ENCODE measurements at regions not wholly inside any gene's neighbourhood (a gene's known extent, or its start where the extent isn't known, plus 50 kb on each side); places are given as distances from the start of the nearest gene placed in this dataset.
A peak's percentile ranks its signal among the peaks of the same experiment; 100 is the strongest.
"Not testable (repeated sequence)": the region's sequence is repeated elsewhere in the genome, so short reads cannot be mapped to it uniquely, and the experiment has no call there.

DNA sequence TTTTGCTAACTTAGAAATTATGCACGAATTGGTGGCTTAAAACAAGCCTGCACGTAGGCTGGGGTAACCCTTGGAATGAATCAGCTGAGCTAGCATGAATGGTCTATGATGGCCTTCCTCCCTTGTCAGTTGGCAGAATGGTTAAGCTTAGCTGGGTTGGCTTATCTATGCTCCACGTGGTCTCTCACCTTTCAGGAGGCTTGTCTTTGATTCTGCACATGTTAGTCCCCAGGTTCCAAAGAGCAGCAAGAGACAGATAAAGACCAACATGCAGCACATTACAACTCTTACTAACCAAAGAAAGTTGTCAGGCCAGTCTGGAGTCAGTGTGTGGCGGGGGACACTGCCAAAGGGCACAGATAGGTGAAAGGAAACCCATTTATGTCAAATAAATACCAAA, 700.9 kb upstream of the SYT4 start:
- ATAC-seq (no peak), DNase-seq (no peak)
- Mint-ChIP-seq H3K36me3 (no peaks in the 10 kb centered on the region), H3K4me3 (no peak overlapping the region), H3K27ac (no peak overlapping the region), H3K4me1 (no peaks in the 10 kb centered on the region), H3K27me3 (no peaks in the 10 kb centered on the region), H3K9me3 (peaks cover 1 to 20% (median 3%) of the 10 kb centered on the region in 9 donors)
- POLR2A ChIA-PET: no interaction called here

DNA sequence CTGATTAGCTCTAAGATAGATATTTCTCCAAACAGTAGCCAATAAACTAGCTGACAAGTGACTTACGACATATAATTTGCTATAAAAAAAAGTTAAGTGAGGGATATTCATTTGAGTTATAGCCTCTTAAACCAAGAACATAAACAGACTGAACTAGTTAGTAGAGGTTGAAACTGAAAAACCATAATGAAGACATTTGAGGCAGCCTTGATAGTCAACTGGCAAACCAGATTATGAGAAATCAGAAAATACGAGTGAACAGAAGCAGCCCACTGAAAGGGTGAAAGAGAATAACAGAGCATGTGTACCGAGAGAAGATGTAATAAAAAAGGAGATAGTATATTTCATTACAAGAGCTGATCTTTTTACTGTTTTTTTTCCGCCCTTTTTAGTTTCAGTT, 698.1 kb upstream of the SETBP1 start:
- H3K9me3 Mint-ChIP-seq: peaks cover 1 to 48% (median 13%) of the 10 kb centered on the region in 9 donors

GRCh38 chr18:43987061-43987460, 693.6 kb upstream of the SETBP1 start:
- Mint-ChIP-seq H3K9me3 (peaks cover 4 to 35% (median 22%) of the 10 kb centered on the region in 9 donors), H3K4me3 (peak overlapping the region in 1 of 10 donors; percentile 12)
- ATAC-seq, H3K27me3 Mint-ChIP-seq, DNase-seq, H3K36me3 Mint-ChIP-seq, H3K4me1 Mint-ChIP-seq, H3K27ac Mint-ChIP-seq, POLR2A ChIA-PET: not testable (repeated sequence)

More for the DNA sequence above, 698.1 kb upstream of the SETBP1 start:
- no peak overlapping the region for H3K4me3 Mint-ChIP-seq
- H3K27me3 Mint-ChIP-seq: no peaks in the 10 kb centered on the region
- ATAC-seq (no peak), DNase-seq (no peak)
- no peaks in the 10 kb centered on the region for H3K36me3 Mint-ChIP-seq
- POLR2A ChIA-PET: no interaction called here
- H3K27ac Mint-ChIP-seq: no peak overlapping the region
- no peaks in the 10 kb centered on the region for H3K4me1 Mint-ChIP-seq

DNA sequence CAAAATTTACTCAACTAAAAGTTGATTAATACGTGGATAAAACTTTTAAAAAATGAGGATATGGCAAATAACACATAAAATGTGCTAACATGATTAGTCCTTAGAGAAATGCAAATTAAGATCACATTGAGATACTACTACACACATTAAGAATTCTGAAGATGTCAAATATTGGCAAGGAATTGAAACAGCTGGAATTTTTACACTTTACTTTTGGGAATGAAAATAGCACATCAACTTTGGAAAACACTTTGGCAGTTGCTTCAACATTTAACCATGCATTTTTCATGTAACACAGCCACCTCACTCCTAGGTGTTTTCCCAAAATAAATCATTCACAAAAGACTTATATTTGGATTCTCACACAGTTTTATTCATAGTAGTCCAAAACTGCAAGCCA, 687.9 kb upstream of the SETBP1 start:
- Mint-ChIP-seq H3K27ac (no peak overlapping the region), H3K4me1 (no peaks in the 10 kb centered on the region), H3K36me3 (no peaks in the 10 kb centered on the region), H3K9me3 (peaks cover 0 to 17% (median 8%) of the 10 kb centered on the region in 9 donors), H3K4me3 (no peak overlapping the region), H3K27me3 (no peaks in the 10 kb centered on the region)
- POLR2A ChIA-PET: no interaction called here
- DNase-seq (no peak), ATAC-seq (no peak)

- H3K4me3 Mint-ChIP-seq: no peak overlapping the region
- ATAC-seq (no peak), DNase-seq (no peak)
- no peaks in the 10 kb centered on the region for H3K36me3 Mint-ChIP-seq
- H3K27me3 Mint-ChIP-seq: no peaks in the 10 kb centered on the region
- H3K4me1 Mint-ChIP-seq: no peaks in the 10 kb centered on the region
- peaks cover 0 to 12% (median 5%) of the 10 kb centered on the region in 9 donors for H3K9me3 Mint-ChIP-seq
- POLR2A ChIA-PET: no interaction called here
- no peak overlapping the region for H3K27ac Mint-ChIP-seq
Measured at GRCh38 chr18:43994381-43994780, 686.3 kb upstream of the SETBP1 start.

DNA sequence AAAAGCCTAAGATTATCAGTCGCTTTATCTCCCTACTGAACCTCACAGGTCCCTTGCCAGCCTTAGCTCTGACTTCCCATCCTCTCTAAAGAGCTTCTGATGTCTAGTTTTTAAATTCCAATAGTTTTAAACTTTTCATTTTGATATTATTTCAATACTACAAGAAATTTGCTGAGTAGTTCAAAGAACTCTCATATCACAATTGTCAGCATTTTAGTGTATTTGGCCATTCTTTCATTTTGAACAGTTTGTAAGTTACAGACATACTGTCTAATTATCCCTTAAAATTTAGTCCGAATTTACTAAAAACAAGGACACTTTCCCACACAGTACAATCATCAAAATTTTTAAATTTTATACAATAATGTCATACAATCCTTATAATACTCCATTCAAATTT, 666.8 kb upstream of the SETBP1 start:
- Mint-ChIP-seq H3K9me3 (peaks cover 0 to 10% (median 2%) of the 10 kb centered on the region in 9 donors), H3K27ac (no peak overlapping the region), H3K27me3 (no peaks in the 10 kb centered on the region), H3K4me1 (no peaks in the 10 kb centered on the region), H3K36me3 (no peaks in the 10 kb centered on the region), H3K4me3 (no peak overlapping the region)
- no peak for ATAC-seq
- DNase-seq: no peak
- POLR2A ChIA-PET: no interaction called here

DNA sequence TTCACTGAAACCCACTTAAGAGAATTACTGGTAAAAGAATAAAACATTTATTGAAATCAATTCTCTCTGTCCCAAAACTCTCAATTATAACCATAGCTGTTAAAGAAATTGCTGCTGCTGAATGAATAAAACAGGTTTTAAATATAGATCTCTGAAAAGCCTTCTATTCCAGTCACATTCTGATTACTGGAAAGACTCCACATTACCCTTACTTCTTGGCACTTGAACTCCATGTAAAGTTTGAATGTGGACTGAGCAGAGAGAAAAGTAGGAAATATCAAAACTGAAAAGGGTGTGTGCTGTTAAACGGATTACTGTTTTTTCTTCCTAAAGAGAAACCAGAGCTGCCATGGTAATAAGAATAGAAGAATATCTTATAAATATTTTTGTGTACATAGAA, 655.3 kb upstream of the SETBP1 start:
- no peaks in the 10 kb centered on the region for H3K36me3 Mint-ChIP-seq
- H3K27me3 Mint-ChIP-seq: no peaks in the 10 kb centered on the region
- H3K4me1 Mint-ChIP-seq: no peaks in the 10 kb centered on the region
- peaks cover 0 to 8% (median 0%) of the 10 kb centered on the region in 9 donors for H3K9me3 Mint-ChIP-seq
- POLR2A ChIA-PET: no interaction called here
- no peak overlapping the region for H3K4me3 Mint-ChIP-seq
- DNase-seq (no peak), ATAC-seq (no peak)
- H3K27ac Mint-ChIP-seq: no peak overlapping the region

GRCh38 chr18:44028109-44028508, 652.6 kb upstream of the SETBP1 start:
- Mint-ChIP-seq H3K4me3 (no peak overlapping the region), H3K36me3 (no peaks in the 10 kb centered on the region), H3K4me1 (no peaks in the 10 kb centered on the region), H3K27me3 (no peaks in the 10 kb centered on the region), H3K27ac (no peak overlapping the region), H3K9me3 (peaks cover 0 to 18% (median 2%) of the 10 kb centered on the region in 9 donors)
- POLR2A ChIA-PET: no interaction called here
- no peak for DNase-seq
- no peak for ATAC-seq

DNA sequence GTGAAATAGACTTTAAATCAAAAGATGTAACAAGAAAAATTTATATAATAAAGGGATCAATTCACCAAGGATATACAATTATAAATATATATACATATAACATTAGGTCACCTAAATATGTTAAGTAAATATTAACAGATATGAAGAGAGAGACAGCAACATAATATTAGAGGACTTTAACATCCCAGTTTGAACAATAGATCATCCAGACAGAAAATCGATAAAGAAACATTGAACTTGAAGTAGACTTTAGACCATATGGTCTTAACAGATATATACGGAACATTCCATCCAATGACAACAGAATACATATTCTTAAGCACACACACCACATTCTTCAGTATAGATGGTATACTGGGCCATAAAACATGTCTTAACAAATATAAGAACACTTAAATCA, 649.6 kb upstream of the SETBP1 start:
- no peak overlapping the region for H3K4me3 Mint-ChIP-seq

DNA sequence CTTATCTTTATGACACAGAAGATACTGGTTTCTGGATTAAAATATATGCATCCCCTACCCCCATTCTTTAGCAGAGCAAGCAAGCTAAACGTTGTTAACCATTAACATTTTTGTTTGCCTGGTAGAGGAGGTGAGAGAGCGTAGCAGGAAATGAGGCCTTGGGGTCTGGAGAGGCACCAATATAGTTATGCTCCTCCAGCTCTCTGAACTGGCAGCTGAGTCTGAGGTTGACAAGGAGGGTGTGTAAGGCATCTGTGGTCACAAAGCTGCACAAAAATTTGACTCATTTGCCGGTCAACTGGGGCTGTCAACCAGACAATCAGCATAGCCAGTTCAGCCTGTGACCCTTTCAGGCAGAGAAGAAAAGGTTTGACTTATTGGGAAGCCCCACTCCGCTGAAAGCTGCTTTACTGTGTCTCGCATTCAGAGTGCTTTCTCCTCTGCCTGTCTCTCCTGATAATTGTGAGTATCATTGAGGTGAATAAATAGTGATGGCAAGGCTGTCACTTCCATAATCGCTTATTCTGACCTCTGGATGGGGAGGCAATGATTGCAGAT, 647.5 kb upstream of the SETBP1 start:
- Mint-ChIP-seq H3K36me3 (no peaks in the 10 kb centered on the region), H3K27me3 (no peaks in the 10 kb centered on the region), H3K9me3 (peaks cover 0 to 18% (median 2%) of the 10 kb centered on the region in 9 donors), H3K27ac (no peak overlapping the region), H3K4me3 (no peak overlapping the region), H3K4me1 (no peaks in the 10 kb centered on the region)
- DNase-seq (no peak), ATAC-seq (no peak)
- POLR2A ChIA-PET: no interaction called here

More for the DNA sequence above, 649.6 kb upstream of the SETBP1 start:
- POLR2A ChIA-PET: no interaction called here
- no peaks in the 10 kb centered on the region for H3K36me3 Mint-ChIP-seq
- H3K9me3 Mint-ChIP-seq: peaks cover 0 to 18% (median 2%) of the 10 kb centered on the region in 9 donors
- H3K27me3 Mint-ChIP-seq: no peaks in the 10 kb centered on the region
- no peaks in the 10 kb centered on the region for H3K4me1 Mint-ChIP-seq
- ATAC-seq (no peak), DNase-seq (no peak)
- no peak overlapping the region for H3K27ac Mint-ChIP-seq

DNA sequence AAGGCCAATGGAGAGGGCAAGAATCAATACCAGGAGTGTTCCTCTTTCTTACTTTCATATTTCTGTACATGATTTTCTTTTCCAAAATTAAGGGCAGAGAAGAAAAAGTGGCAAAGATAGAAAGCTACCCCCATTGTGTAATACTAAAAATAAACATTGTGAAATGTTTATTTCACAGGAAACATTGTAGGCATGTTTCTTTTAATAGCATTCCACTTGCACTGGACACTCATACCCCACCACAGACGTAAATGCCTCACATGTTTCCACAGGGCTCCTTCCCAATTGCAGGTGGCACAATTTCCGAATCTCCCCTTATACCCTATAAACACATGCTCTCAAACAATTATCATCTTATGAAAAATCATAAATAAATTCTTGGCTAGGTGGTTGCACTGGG, 645.1 kb upstream of the SETBP1 start:
- H3K9me3 Mint-ChIP-seq: peaks cover 0 to 18% (median 0%) of the 10 kb centered on the region in 9 donors
- H3K27me3 Mint-ChIP-seq: no peaks in the 10 kb centered on the region
- H3K36me3 Mint-ChIP-seq: no peaks in the 10 kb centered on the region
- H3K4me3 Mint-ChIP-seq: no peak overlapping the region
- POLR2A ChIA-PET: no interaction called here
- no peaks in the 10 kb centered on the region for H3K4me1 Mint-ChIP-seq
- no peak for ATAC-seq
- H3K27ac Mint-ChIP-seq: no peak overlapping the region
- no peak for DNase-seq

DNA sequence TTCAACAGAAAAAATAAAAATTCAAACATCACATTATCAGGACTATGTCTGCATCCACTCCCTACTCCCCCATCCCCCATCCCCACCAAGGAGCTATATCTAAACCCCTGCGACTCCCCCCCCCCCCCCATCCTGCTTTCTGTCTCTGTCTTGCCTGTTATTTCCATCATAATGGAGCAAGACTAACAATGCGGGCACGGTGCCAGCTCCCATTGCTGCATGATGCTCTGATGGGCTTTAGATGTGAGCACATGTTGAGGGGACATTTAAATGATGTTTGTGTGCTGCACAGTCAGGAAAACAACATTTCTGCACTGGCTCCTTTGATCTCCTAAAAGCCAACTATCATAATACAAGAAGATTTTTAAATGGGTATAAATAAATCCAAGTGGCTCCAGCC, 644.2 kb upstream of the SETBP1 start:
- ATAC-seq: no peak
- POLR2A ChIA-PET: no interaction called here
- no peaks in the 10 kb centered on the region for H3K36me3 Mint-ChIP-seq
- DNase-seq: no peak
- peaks cover 0 to 10% (median under 1%) of the 10 kb centered on the region in 9 donors for H3K9me3 Mint-ChIP-seq
- no peak overlapping the region for H3K4me3 Mint-ChIP-seq
- H3K27ac Mint-ChIP-seq: no peak overlapping the region
- H3K27me3 Mint-ChIP-seq: no peaks in the 10 kb centered on the region
- no peaks in the 10 kb centered on the region for H3K4me1 Mint-ChIP-seq

- Mint-ChIP-seq H3K27me3 (no peaks in the 10 kb centered on the region), H3K36me3 (no peaks in the 10 kb centered on the region), H3K9me3 (peaks cover 0 to 9% (median 0%) of the 10 kb centered on the region in 9 donors), H3K4me1 (no peaks in the 10 kb centered on the region), H3K4me3 (no peak overlapping the region), H3K27ac (no peak overlapping the region)
- ATAC-seq: no peak
- no peak for DNase-seq
- POLR2A ChIA-PET: no interaction called here
Measured at GRCh38 chr18:44039216-44039615, 641.5 kb upstream of the SETBP1 start.

DNA sequence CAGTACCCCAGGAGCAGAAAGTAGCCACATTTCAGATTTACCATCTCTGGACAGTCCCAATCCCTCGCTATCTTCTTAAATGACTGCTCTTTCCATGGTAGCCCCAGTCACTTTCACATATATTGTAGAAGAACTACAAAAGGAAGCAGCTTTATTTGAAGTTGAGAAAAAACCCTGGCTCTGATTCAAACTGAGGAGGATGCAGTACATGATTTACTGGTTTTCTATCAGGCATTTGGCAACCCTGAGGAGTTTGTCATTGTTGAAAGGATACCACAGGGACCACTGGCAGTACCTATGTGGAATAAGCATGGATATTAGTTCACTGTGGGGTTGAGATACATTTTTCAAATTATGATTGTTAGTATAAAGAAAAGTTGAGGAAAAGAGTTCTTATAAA, 640.9 kb upstream of the SETBP1 start:
- DNase-seq (no peak), ATAC-seq (no peak)
- H3K36me3 Mint-ChIP-seq: no peaks in the 10 kb centered on the region
- H3K9me3 Mint-ChIP-seq: peaks cover 0 to 9% (median 0%) of the 10 kb centered on the region in 9 donors
- no peak overlapping the region for H3K27ac Mint-ChIP-seq
- H3K4me3 Mint-ChIP-seq: no peak overlapping the region
- POLR2A ChIA-PET: no interaction called here
- H3K27me3 Mint-ChIP-seq: no peaks in the 10 kb centered on the region
- H3K4me1 Mint-ChIP-seq: no peaks in the 10 kb centered on the region
